Astrocyte (in vitro differentiated cells and primary cell): ENCODE measurements at regions not wholly inside any gene's neighbourhood (a gene's known extent, or its start where the extent isn't known, plus 50 kb on each side); places are given as distances from the start of the nearest gene placed in this dataset.

ENCODE experiments used
- DNase-seq: peaks from one replicate; pipeline ENCODE4 v3.0.0-alpha.2; 2010; ENCODE audit warnings: low read depth
- FAIRE-seq: peaks from 2 replicates; lab custom pipeline; 2011; peaks lifted over from hg19 to GRCh38; lab: Jason Lieb, UNC
- H2AFZ ChIP-seq: 2 replicates; pipeline ENCODE4 v1.6.0; 2012; ENCODE audit warnings: low read depth, low read length, inconsistent platforms
- H3K27ac ChIP-seq: 2 replicates; pipeline ENCODE4 v1.5.1; 2011; ENCODE audit warnings: low read depth, low read length, inconsistent platforms
- H3K27me3 ChIP-seq: 2 replicates; pipeline ENCODE4 v1.6.0; 2011; ENCODE audit warnings: low read length, inconsistent platforms; ENCODE audit not compliant: insufficient read depth
- H3K36me3 ChIP-seq: 2 replicates; pipeline ENCODE4 v1.5.1; 2011; ENCODE audit warnings: low read length, inconsistent platforms; ENCODE audit not compliant: insufficient read depth
- H3K4me1 ChIP-seq: 2 replicates; pipeline ENCODE4 v1.5.1; 2011; ENCODE audit warnings: low read length, inconsistent platforms; ENCODE audit not compliant: insufficient read depth
- H3K4me2 ChIP-seq: 2 replicates; pipeline ENCODE4 v1.6.0; 2012; ENCODE audit warnings: low read length, inconsistent platforms
- H3K4me3 ChIP-seq: 2 replicates; pipeline ENCODE4 v1.5.1; 2011; ENCODE audit warnings: low read depth, mild to moderate bottlenecking, low read length, inconsistent platforms; ENCODE audit not compliant: insufficient read depth
- H3K79me2 ChIP-seq: 2 replicates; pipeline ENCODE4 v1.6.0; 2012; ENCODE audit warnings: mild to moderate bottlenecking, low read length, inconsistent platforms; ENCODE audit not compliant: insufficient read depth
- H3K9ac ChIP-seq: 2 replicates; pipeline ENCODE4 v1.6.0; 2012; ENCODE audit warnings: mild to moderate bottlenecking, low read length, inconsistent platforms
- H3K9me3 ChIP-seq: 2 replicates; pipeline ENCODE4 v1.5.1; 2012; ENCODE audit warnings: low read depth, mild to moderate bottlenecking, low read length, inconsistent platforms; ENCODE audit not compliant: insufficient read depth
- H4K20me1 ChIP-seq: 2 replicates; pipeline ENCODE4 v1.6.0; 2012; ENCODE audit warnings: low read length, inconsistent platforms; ENCODE audit not compliant: insufficient read depth
- H3K27ac Mint-ChIP-seq: one replicate; pipeline ENCODE4 v1.8.0; 2021; ENCODE audit warnings: mild to moderate bottlenecking, mixed read lengths; ENCODE audit not compliant: unreplicated experiment
- H3K27me3 Mint-ChIP-seq: one replicate; pipeline ENCODE4 v1.8.0; 2021; ENCODE audit warnings: low read depth, mixed read lengths; ENCODE audit not compliant: unreplicated experiment
- H3K36me3 Mint-ChIP-seq: one replicate; pipeline ENCODE4 v1.8.0; 2021; ENCODE audit warnings: low read depth, mixed read lengths; ENCODE audit not compliant: unreplicated experiment
- H3K4me1 Mint-ChIP-seq: one replicate; pipeline ENCODE4 v1.8.0; 2021; ENCODE audit warnings: low read depth, mixed read lengths; ENCODE audit not compliant: unreplicated experiment
- H3K4me3 Mint-ChIP-seq: one replicate; pipeline ENCODE4 v1.8.0; 2021; ENCODE audit warnings: mild to moderate bottlenecking, moderate library complexity, mixed read lengths; ENCODE audit not compliant: unreplicated experiment
- H3K9me3 Mint-ChIP-seq: one replicate; pipeline ENCODE4 v1.8.0; 2021; ENCODE audit warnings: mild to moderate bottlenecking, mixed read lengths; ENCODE audit not compliant: unreplicated experiment
- CTCF ChIP-seq: IDR thresholded peaks from 2 replicates; pipeline ENCODE4 v1.5.1; 2011; ENCODE audit warnings: low read depth, mild to moderate bottlenecking, inconsistent platforms, low read length, moderate library complexity; ENCODE audit not compliant: insufficient read depth
- EZH2 ChIP-seq: IDR thresholded peaks from 2 replicates; pipeline ENCODE4 v1.6.1; 2012; ENCODE audit warnings: mild to moderate bottlenecking, low read length, inconsistent platforms; ENCODE audit not compliant: insufficient read depth

- Histone ChIP-seq H3K79me2 (no peaks in the 10 kb centered on the region), H3K36me3 (no peaks in the 10 kb centered on the region), H3K9ac (no peak overlapping the region), H3K4me3 (no peak overlapping the region), H3K27ac (no peak overlapping the region), H3K4me2 (no peak overlapping the region), H3K27me3 (no peaks in the 10 kb centered on the region), H3K9me3 (no peaks in the 10 kb centered on the region), H3K4me1 (no peaks in the 10 kb centered on the region), H2AFZ (no peak overlapping the region), H4K20me1 (no peaks in the 10 kb centered on the region)
- DNase-seq, result no peak
- no peak overlapping the region for H3K4me3 Mint-ChIP-seq
- no peaks in the 10 kb centered on the region for H3K36me3 Mint-ChIP-seq
- no peak for FAIRE-seq
- no peaks in the 10 kb centered on the region for H3K27me3 Mint-ChIP-seq
- no peak overlapping the region for H3K27ac Mint-ChIP-seq
- no peak for TF ChIP-seq CTCF
- TF ChIP-seq EZH2, result no peak
- H3K4me1 Mint-ChIP-seq, result peaks cover 19% of the 10 kb centered on the region
- H3K9me3 Mint-ChIP-seq, result no peaks in the 10 kb centered on the region
Observed at GRCh38 chr12:97642911-97643310, 180.3 kb downstream of the RMST start.

- TF ChIP-seq EZH2 (no peak), CTCF (no peak)
- Mint-ChIP-seq H3K4me3 (no peak overlapping the region), H3K27me3 (no peaks in the 10 kb centered on the region), H3K27ac (no peak overlapping the region), H3K9me3 (no peaks in the 10 kb centered on the region), H3K4me1 (peaks cover 14% of the 10 kb centered on the region), H3K36me3 (no peaks in the 10 kb centered on the region)
- no peaks in the 10 kb centered on the region for H4K20me1 ChIP-seq
- no peak overlapping the region for H3K4me2 ChIP-seq
- no peaks in the 10 kb centered on the region for H3K9me3 ChIP-seq
- H3K36me3 ChIP-seq, result no peaks in the 10 kb centered on the region
- H2AFZ ChIP-seq, result no peak overlapping the region
- FAIRE-seq, result no peak
- H3K27ac ChIP-seq, result no peak overlapping the region
- H3K4me3 ChIP-seq, result no peak overlapping the region
- no peak overlapping the region for H3K9ac ChIP-seq
- H3K27me3 ChIP-seq, result no peaks in the 10 kb centered on the region
- H3K79me2 ChIP-seq, result no peaks in the 10 kb centered on the region
- H3K4me1 ChIP-seq, result no peaks in the 10 kb centered on the region
- DNase-seq, result no peak
Observed at GRCh38 chr12:97643924-97644323, 181.3 kb downstream of the RMST start.

GRCh38 chr12:97645726-97646125 lies 183.1 kb downstream of the RMST start:
- no peak overlapping the region for H3K4me3 ChIP-seq
- no peak overlapping the region for H3K27ac Mint-ChIP-seq
- peaks cover 5% of the 10 kb centered on the region for H3K4me1 ChIP-seq
- no peaks in the 10 kb centered on the region for H3K27me3 ChIP-seq
- H2AFZ ChIP-seq, result no peak overlapping the region
- FAIRE-seq (no peak), DNase-seq (peak; percentile 22)
- H3K9me3 Mint-ChIP-seq, result peaks cover 3% of the 10 kb centered on the region
- H4K20me1 ChIP-seq, result no peaks in the 10 kb centered on the region
- TF ChIP-seq CTCF, result no peak
- no peak for TF ChIP-seq EZH2
- no peaks in the 10 kb centered on the region for H3K36me3 Mint-ChIP-seq
- H3K9me3 ChIP-seq, result no peaks in the 10 kb centered on the region
- H3K36me3 ChIP-seq, result no peaks in the 10 kb centered on the region
- no peaks in the 10 kb centered on the region for H3K27me3 Mint-ChIP-seq
- H3K4me1 Mint-ChIP-seq, result peaks cover 5% of the 10 kb centered on the region
- H3K79me2 ChIP-seq, result no peaks in the 10 kb centered on the region
- no peak overlapping the region for H3K27ac ChIP-seq
- H3K4me3 Mint-ChIP-seq, result no peak overlapping the region
- H3K4me2 ChIP-seq, result no peak overlapping the region
- H3K9ac ChIP-seq, result no peak overlapping the region
